Embryonic facial prominence (tissue), 1 donor: ENCODE measurements at regions not wholly inside any gene's neighbourhood (a gene's known extent, or its start where the extent isn't known, plus 50 kb on each side); places are given as distances from the start of the nearest gene placed in this dataset.
"Not testable (repeated sequence)": the region's sequence is repeated elsewhere in the genome, so short reads cannot be mapped to it uniquely, and the experiment has no call there.

ENCODE experiments used
- DNase-seq: peaks from one replicate; pipeline ENCODE4 v3.0.0-alpha.2; 2016; ENCODE audit errors: extremely low spot score

DNA sequence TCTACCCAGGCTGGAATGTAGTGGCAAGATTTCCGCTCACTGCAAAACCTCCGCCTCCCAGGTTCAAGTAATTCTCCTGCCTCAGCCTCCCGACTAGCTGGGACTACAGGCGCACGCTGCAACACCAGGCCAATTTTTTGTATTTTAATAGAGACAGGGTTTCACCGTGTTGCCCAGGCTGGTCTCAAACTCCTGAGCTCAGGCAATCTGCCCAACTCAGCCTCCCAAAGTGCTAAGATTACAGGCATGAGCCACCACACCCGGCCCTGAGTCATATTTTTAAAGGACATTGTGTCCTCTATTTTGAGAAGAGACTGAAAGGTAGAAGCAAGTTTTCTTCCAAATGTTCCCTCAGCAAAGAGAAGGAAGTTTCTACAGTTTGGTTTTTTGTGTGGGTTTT, 227.1 kb downstream of the KCTD12 start:
- not testable (repeated sequence) for DNase-seq

- no peak for DNase-seq
These were observed 229.7 kb downstream of the KCTD12 start for GRCh38 chr13:76656500-76656899.

- no peak for DNase-seq
These were observed 230.1 kb downstream of the KCTD12 start for GRCh38 chr13:76656056-76656455.

GRCh38 chr13:76654263-76654662, 231.9 kb downstream of the KCTD12 start:
- DNase-seq, result no peak

DNA sequence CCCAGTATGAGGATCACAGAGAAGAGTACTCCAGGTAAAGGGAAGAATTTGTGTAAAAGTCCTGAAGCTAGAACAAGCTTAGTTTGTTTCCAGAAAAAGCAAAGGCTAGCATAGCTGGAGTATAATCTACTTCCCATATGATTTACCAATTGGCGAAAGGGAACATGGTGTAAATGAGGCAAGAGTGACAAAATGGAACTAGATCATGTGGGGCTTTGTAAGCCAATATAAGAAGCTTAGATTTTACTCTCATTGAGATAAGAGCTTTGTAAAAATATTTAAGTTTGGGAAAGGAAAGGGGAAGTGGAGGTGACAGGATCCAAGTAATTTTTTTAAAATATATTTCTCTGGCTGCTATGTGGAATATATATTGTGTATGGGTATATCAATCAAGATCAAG, 234.9 kb downstream of the KCTD12 start:
- no peak for DNase-seq

DNA sequence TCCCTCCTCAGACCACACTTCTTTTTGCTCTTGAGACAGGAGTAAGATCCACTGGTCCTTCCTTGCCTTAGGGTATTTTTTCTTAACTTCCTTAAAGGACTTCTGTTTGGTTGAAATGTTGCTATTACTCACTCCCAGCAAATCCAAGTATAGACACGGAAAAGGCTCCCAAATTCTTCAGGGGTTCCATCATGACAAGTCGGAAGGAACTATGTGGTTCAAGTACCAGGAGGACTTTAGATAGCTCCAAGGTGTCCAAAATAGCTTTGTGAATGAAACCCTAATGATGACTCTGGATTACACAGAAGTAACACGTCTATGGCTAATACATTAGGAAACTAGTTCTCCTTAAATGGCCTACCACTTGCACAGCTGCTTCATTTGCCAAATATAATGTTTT, 238.7 kb downstream of the KCTD12 start:
- no peak for DNase-seq

GRCh38 chr13:76646946-76647345, 239.3 kb downstream of the KCTD12 start:
- DNase-seq, result no peak

DNA sequence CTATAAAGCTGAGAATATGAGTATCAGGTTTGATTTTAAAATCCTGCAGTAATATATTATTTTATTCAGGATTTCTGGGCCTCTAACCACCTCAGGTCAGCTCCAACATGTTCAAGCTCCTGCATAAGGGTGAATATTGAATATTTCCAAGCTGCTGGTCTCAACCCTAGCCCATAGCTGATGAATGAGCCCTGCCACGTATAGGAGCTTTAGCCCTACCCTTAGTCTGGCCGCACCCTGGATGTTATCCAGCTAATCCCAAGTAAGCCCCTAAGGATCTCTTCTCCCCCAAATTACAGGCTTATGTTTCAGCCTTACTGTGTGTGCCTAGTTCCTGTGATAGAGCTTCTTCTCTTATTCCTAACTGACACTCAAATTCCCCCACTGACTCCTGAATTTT, 240.6 kb downstream of the KCTD12 start:
- DNase-seq, result no peak

- DNase-seq, result no peak
These were observed 241.3 kb downstream of the KCTD12 start for GRCh38 chr13:76644906-76645305.

GRCh38 chr13:76643596-76643995, 242.6 kb downstream of the KCTD12 start:
- DNase-seq, result no peak

DNA sequence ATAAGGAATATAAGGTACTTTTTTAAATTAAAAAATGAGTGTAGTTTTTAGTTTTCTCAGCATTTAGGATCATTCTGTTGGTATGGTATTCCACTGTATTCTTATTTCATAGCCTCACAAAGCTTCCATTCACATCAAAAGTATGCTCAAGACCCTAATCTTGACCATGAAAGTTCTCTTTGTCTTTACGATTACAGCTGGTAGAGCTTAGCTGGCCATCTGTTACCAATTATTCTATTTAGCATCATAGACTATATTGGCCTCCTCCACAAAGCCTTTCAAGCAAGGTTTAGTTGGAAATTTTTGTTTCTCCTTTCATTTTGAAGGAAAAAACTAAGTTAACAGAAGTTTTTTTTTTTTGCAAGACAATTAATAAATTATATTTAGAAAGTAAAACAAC, 245.1 kb downstream of the KCTD12 start:
- peak; percentile 62 for DNase-seq

- no peak for DNase-seq
These were observed 247.3 kb downstream of the KCTD12 start for GRCh38 chr13:76638882-76639281.

DNA sequence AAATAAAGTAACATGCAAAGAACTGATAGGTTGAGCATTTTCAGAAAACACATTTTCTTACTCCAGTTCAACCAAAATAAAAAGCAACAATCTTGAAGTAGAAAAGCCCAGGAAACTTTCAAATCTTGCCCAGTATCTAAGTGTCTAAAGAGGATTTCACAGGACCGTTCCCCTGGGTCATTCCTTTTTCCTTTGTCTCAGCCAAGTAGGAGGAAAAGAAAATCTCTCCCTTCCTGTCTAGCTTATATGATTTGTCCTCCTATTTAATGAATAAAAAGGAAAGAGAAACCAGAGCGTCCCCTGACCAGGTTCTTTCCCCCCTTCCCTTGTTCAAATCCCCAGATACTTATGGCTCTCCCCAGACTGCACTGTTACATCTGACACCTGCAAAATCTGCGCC, 248.0 kb downstream of the KCTD12 start:
- DNase-seq, result no peak

DNA sequence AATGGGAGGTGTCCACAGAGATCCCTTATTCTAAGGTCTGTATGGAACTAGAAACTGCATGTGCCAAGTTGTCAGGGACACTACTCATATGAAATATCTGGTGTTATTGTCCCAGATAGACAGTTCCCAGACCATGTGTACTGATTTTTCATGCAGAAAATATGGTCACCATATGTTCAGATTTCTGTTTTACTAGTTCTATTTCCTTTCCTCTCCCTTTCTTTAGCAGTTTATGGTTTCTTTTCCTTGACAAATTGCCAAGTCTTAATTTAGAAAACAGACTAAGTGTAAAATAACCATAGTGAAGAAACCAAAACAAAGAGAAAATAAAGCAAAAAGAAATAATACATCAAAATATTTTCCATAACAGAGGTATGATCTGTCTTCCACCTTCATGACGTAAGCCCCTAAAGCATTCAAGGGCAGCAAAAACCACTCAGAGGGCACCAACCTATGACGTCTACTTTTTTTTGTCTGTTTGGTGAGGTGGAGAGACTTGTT, 248.5 kb downstream of the KCTD12 start:
- DNase-seq, result peak; percentile 56

DNA sequence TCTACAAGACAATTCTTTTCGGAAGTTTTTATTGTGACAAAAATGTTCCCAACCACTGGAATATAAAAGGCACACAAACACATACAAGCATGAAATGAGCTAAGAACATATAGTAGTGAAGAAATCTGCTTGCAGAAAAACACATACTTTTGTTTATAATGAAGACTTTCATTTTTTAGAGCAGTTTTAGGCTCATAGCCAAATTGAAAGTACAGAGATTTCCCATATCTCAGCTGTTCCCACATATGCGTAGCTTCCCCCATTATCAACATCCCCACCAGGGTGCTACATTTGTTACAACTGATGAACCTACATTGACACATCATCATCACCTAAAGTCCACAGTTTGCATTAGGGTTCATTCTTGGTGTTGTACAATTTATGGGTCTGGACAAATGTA, 249.4 kb downstream of the KCTD12 start:
- no peak for DNase-seq

DNA sequence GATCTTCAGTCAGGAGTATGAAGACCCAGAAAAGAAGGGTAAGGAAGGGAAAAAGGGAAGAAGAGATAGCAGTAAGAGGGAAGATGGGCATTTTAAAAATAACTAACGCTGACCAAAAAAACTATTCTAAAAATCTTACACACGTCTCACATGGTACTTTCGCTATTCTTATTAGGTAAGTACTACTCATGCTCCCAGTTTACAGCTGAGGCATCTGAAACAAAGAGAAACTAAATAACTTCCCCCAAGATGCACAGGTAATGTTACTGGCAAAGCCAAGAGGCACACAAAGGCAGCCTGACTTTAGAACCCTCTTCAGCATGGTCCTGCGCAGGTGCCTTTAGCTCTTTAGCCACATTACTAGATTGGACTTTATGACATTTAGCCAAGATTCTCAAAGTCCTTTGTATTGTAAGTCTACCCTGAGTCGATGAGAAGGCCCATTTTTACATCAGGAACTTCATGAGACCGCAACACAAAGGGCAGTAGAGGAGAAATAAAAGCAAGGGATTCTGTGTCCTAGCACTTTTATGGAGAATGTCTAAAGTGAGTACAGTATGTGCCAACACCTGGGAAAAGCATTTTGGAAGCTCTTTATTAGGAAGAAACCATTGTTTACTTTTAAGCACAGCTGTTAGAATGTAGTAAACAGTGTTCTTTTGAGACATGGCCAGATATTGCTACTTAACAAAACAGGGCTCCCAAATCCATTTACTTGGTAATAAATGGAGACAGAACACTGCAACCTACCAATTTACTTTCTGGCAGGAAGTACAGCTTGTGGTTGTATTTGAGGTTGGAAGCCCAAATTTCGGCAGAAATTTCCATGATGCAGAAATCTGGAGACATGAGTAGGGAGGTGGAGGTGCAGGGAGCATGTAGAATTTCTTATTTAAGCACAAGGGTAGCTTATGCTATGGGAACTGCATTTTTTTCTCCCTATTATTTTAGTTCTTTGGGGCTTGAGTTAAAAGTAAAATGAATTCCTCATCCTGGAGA, 250.7 kb downstream of the KCTD12 start:
- DNase-seq, result peak; percentile 42

DNA sequence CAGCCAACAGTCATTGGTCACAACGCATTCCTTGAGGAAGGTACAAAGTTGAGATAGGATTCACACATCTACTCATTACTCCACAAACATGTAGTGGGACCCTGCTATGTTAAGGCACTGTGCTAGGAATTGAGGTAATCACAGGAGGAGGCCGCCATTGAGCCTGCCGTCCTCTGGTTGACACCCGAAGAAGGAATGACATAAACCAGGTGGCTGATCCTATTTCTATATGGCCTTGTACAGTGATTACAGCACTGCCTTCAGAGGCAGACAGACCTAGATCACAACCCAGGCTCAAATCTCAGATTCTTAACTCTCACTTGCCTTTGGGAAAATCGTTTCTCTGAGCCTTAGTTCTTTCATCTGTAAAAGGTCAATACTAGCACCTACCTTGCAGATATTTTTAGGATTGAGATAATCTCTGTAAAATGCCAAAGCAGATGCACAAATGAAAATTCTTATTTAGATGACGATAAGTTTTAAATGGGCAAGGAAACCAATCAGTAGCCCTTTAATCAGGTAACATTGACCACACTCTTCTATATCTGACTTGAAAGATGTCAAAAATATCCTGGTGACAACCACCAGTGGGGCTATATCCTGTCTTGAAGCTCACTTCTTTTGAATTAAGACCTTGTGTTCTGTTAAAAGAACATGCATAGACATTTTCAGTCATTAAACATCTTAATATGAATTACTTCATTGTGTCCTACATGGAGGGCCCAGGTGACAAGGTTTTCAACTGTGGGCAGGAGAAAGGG, 251.6 kb downstream of the KCTD12 start:
- no peak for DNase-seq

DNA sequence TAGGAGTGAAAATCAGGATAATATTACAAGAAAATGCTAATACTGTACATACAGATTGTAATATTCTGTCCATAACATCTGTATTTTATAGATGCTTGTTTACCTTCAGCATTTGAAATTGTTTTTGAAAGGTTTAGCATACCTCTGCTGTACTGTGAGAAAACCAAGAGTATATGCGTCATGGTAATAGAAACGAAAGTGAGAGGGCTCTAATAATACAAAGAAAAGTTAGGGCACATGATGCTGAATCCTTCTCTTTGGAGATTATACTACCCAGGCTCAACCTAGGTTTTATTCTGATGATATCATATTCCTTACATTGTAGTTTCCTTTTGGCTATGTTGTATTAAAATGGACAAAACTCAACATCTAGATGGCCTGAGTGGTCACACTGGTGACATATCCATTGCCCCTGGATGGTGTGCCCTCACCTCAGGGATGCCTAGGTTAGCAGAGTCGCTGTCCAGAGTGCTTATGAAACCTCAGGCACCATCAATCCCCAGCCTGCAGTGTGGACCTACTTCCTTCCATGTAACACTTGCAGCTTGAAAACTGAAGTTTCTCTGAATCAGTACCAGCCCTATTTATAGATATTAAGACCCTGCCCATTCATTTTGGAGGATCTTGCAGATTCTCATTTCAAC, 253.7 kb downstream of the KCTD12 start:
- DNase-seq, result no peak

GRCh38 chr13:76630629-76631230, 255.5 kb downstream of the KCTD12 start:
- DNase-seq, result no peak

GRCh38 chr13:76622315-76623040, 263.7 kb downstream of the KCTD12 start:
- no peak for DNase-seq

DNA sequence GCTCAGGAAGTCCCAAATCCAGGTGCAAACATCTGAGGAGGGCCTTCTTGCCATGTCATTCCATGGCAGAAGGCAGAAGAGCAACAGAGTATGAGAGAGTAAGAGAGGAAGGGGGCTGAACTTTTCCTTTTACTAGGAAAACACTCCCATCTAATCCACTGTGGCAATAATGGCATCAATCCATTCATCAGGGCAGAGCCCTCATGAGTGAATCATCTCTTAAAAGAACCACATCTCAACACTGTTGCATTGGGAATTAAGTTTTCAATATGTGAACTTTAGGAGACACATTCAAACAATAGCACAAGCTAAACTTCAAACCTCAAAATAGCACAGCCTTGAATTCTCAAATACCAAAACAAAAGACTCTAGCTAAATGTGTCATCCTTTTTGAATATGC, 264.5 kb downstream of the KCTD12 start:
- DNase-seq, result no peak
